ENCODE measurements at regions not wholly inside any gene's neighbourhood (a gene's known extent, or its start where the extent isn't known, plus 50 kb on each side); places are given as distances from the start of the nearest gene placed in this dataset.

- no peaks in the 10 kb centered on the region for H3K9me3 Mint-ChIP-seq (ENCODE audit: low read depth, unreplicated experiment)
- DNase-seq = peak; percentile 51
- BruUV-seq (replicated peaks) = no TSS peak
- CTCF ChIA-PET = interaction anchor here (0.6 to 1.7 kb wide), 10 partner anchors 9 to 169 kb away, joined by 3 to 9 read pairs (median 5); no protein-coding TSS in a partner anchor
- no peaks in the 10 kb centered on the region for H3K27me3 Mint-ChIP-seq (ENCODE audit: unreplicated experiment)
- peak overlapping the region; percentile 94 for H3K27ac Mint-ChIP-seq (ENCODE audit: unreplicated experiment)
- H3K36me3 Mint-ChIP-seq (ENCODE audit: insufficient read depth, unreplicated experiment) = peaks cover 44% of the 10 kb centered on the region
- TF ChIP-seq CTCF (IDR thresholded peaks at IDR 0.05; ENCODE audit: unreplicated experiment) = no peak
- peaks cover 65% of the 10 kb centered on the region for H3K4me1 Mint-ChIP-seq (ENCODE audit: low read depth, unreplicated experiment)
- H3K4me3 Mint-ChIP-seq (ENCODE audit: low read depth, unreplicated experiment) = peak overlapping the region; percentile 28
- intact Hi-C loops (cut with micrococcal nuclease; ENCODE audit: unreplicated experiment) = loop anchor here (1.0 to 10.0 kb wide), 2 partner anchors 103 to 977 kb away; no protein-coding TSS in a partner anchor
Measured at GRCh38 chr12:59041241-59042121, 121.2 kb upstream of the LRIG3 start.

- Mint-ChIP-seq H3K4me3 (ENCODE audit: low read depth, unreplicated experiment) (peak overlapping the region; percentile 28), H3K9me3 (ENCODE audit: low read depth, unreplicated experiment) (no peaks in the 10 kb centered on the region), H3K36me3 (ENCODE audit: insufficient read depth, unreplicated experiment) (peaks cover 35% of the 10 kb centered on the region), H3K27me3 (ENCODE audit: unreplicated experiment) (no peaks in the 10 kb centered on the region), H3K27ac (ENCODE audit: unreplicated experiment) (peak overlapping the region; percentile 94), H3K4me1 (ENCODE audit: low read depth, unreplicated experiment) (peaks cover 66% of the 10 kb centered on the region)
- TF ChIP-seq CTCF (IDR thresholded peaks at IDR 0.05; ENCODE audit: unreplicated experiment) = no peak
- CTCF ChIA-PET = interaction anchor here (0.6 to 1.7 kb wide), 4 partner anchors 10 to 79 kb away, joined by 3 to 9 read pairs (median 6); no protein-coding TSS in a partner anchor
- intact Hi-C loops (cut with micrococcal nuclease; ENCODE audit: unreplicated experiment) = loop anchor here (1.0 to 10.0 kb wide), 2 partner anchors 102 to 976 kb away; no protein-coding TSS in a partner anchor
- BruUV-seq (replicated peaks) = no TSS peak
- no peak for DNase-seq
Measured at GRCh38 chr12:59040656-59041055, 120.4 kb upstream of the LRIG3 start.

- no peak for DNase-seq
- H3K9me3 Mint-ChIP-seq (ENCODE audit: low read depth, unreplicated experiment) = no peaks in the 10 kb centered on the region
- intact Hi-C loops (cut with micrococcal nuclease; ENCODE audit: unreplicated experiment) = loop anchor here (10.0 kb wide), 1 partner anchor 975 kb away; no protein-coding TSS in a partner anchor
- no peak overlapping the region for H3K4me3 Mint-ChIP-seq (ENCODE audit: low read depth, unreplicated experiment)
- TF ChIP-seq CTCF (IDR thresholded peaks at IDR 0.05; ENCODE audit: unreplicated experiment) = no peak
- CTCF ChIA-PET = interaction anchor here (1.5 to 1.7 kb wide), 2 partner anchors 32 to 79 kb away, joined by 3 to 6 read pairs; no protein-coding TSS in a partner anchor
- BruUV-seq (replicated peaks) = no TSS peak
- peaks cover 30% of the 10 kb centered on the region for H3K36me3 Mint-ChIP-seq (ENCODE audit: insufficient read depth, unreplicated experiment)
- peak overlapping the region; percentile 94 for H3K27ac Mint-ChIP-seq (ENCODE audit: unreplicated experiment)
- H3K27me3 Mint-ChIP-seq (ENCODE audit: unreplicated experiment) = no peaks in the 10 kb centered on the region
- H3K4me1 Mint-ChIP-seq (ENCODE audit: low read depth, unreplicated experiment) = peaks cover 66% of the 10 kb centered on the region
Measured at GRCh38 chr12:59040043-59040442, 119.7 kb upstream of the LRIG3 start.

GRCh38 chr12:59039005-59039404 lies 118.7 kb upstream of the LRIG3 start:
- H3K27me3 Mint-ChIP-seq (ENCODE audit: unreplicated experiment) = no peaks in the 10 kb centered on the region
- TF ChIP-seq CTCF (IDR thresholded peaks at IDR 0.05; ENCODE audit: unreplicated experiment) = no peak

More at GRCh38 chr12:59039005-59039404, 118.7 kb upstream of the LRIG3 start:
- intact Hi-C loops (cut with micrococcal nuclease; ENCODE audit: unreplicated experiment) = no loop called here
- H3K27ac Mint-ChIP-seq (ENCODE audit: unreplicated experiment) = peak overlapping the region; percentile 94
- CTCF ChIA-PET = interaction anchor here (3.0 kb wide), 1 partner anchor 89 kb away, joined by 14 read pairs; no protein-coding TSS in a partner anchor
- DNase-seq = no peak
- BruUV-seq (replicated peaks) = no TSS peak
- H3K4me3 Mint-ChIP-seq (ENCODE audit: low read depth, unreplicated experiment) = no peak overlapping the region
- H3K9me3 Mint-ChIP-seq (ENCODE audit: low read depth, unreplicated experiment) = no peaks in the 10 kb centered on the region
- H3K36me3 Mint-ChIP-seq (ENCODE audit: insufficient read depth, unreplicated experiment) = peaks cover 30% of the 10 kb centered on the region
- peaks cover 69% of the 10 kb centered on the region for H3K4me1 Mint-ChIP-seq (ENCODE audit: low read depth, unreplicated experiment)

Measured in Calu3 (cell line).